ENCODE measurements at regions not wholly inside any gene's neighbourhood (a gene's known extent, or its start where the extent isn't known, plus 50 kb on each side); places are given as distances from the start of the nearest gene placed in this dataset.

DNA sequence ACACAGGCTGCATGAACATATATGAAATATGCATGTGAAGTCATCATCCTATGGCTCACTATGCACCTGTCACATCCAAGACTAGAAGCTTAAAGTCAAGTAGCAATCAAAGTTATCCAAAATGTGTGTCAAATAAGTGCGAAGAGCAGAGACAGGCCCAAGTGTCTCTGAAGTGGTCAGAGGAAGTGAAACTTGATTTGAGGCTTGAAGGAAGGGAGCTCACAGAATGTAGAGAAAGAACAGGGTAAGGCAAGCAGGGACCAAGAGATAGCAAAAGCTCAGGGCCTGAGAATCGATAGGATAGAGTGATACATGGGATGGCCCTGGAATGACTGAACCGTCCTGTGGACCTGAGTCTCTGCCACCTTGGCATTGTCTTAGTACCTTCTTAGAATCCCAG, 274.3 kb upstream of the TRPC7 start:
- WGBS, 2 experiments (ENCODE audit: extremely low coverage in 1 of 2, insufficient coverage in 1 of 2, insufficient read length in 1 of 2, insufficient replicate concordance in 2 of 2, low coverage in 1 of 2, low lambda C conversion rate in 2 of 2, missing lambda C conversion rate in 1 of 2), result 87% methylated on average over 3 of the region's 3 CpGs; no CpG with 5 or more reads in 1 of the 2 experiments
- H3K36me3 ChIP-seq (ENCODE audit: control insufficient read depth in 2 of 4, insufficient read depth in 4 of 4, low read length in 3 of 4), result no peaks in the 10 kb centered on the region
- POLR2A ChIA-PET (ENCODE audit: partially characterized antibody), result no interaction called here
- TF ChIP-seq, protein P1, sequence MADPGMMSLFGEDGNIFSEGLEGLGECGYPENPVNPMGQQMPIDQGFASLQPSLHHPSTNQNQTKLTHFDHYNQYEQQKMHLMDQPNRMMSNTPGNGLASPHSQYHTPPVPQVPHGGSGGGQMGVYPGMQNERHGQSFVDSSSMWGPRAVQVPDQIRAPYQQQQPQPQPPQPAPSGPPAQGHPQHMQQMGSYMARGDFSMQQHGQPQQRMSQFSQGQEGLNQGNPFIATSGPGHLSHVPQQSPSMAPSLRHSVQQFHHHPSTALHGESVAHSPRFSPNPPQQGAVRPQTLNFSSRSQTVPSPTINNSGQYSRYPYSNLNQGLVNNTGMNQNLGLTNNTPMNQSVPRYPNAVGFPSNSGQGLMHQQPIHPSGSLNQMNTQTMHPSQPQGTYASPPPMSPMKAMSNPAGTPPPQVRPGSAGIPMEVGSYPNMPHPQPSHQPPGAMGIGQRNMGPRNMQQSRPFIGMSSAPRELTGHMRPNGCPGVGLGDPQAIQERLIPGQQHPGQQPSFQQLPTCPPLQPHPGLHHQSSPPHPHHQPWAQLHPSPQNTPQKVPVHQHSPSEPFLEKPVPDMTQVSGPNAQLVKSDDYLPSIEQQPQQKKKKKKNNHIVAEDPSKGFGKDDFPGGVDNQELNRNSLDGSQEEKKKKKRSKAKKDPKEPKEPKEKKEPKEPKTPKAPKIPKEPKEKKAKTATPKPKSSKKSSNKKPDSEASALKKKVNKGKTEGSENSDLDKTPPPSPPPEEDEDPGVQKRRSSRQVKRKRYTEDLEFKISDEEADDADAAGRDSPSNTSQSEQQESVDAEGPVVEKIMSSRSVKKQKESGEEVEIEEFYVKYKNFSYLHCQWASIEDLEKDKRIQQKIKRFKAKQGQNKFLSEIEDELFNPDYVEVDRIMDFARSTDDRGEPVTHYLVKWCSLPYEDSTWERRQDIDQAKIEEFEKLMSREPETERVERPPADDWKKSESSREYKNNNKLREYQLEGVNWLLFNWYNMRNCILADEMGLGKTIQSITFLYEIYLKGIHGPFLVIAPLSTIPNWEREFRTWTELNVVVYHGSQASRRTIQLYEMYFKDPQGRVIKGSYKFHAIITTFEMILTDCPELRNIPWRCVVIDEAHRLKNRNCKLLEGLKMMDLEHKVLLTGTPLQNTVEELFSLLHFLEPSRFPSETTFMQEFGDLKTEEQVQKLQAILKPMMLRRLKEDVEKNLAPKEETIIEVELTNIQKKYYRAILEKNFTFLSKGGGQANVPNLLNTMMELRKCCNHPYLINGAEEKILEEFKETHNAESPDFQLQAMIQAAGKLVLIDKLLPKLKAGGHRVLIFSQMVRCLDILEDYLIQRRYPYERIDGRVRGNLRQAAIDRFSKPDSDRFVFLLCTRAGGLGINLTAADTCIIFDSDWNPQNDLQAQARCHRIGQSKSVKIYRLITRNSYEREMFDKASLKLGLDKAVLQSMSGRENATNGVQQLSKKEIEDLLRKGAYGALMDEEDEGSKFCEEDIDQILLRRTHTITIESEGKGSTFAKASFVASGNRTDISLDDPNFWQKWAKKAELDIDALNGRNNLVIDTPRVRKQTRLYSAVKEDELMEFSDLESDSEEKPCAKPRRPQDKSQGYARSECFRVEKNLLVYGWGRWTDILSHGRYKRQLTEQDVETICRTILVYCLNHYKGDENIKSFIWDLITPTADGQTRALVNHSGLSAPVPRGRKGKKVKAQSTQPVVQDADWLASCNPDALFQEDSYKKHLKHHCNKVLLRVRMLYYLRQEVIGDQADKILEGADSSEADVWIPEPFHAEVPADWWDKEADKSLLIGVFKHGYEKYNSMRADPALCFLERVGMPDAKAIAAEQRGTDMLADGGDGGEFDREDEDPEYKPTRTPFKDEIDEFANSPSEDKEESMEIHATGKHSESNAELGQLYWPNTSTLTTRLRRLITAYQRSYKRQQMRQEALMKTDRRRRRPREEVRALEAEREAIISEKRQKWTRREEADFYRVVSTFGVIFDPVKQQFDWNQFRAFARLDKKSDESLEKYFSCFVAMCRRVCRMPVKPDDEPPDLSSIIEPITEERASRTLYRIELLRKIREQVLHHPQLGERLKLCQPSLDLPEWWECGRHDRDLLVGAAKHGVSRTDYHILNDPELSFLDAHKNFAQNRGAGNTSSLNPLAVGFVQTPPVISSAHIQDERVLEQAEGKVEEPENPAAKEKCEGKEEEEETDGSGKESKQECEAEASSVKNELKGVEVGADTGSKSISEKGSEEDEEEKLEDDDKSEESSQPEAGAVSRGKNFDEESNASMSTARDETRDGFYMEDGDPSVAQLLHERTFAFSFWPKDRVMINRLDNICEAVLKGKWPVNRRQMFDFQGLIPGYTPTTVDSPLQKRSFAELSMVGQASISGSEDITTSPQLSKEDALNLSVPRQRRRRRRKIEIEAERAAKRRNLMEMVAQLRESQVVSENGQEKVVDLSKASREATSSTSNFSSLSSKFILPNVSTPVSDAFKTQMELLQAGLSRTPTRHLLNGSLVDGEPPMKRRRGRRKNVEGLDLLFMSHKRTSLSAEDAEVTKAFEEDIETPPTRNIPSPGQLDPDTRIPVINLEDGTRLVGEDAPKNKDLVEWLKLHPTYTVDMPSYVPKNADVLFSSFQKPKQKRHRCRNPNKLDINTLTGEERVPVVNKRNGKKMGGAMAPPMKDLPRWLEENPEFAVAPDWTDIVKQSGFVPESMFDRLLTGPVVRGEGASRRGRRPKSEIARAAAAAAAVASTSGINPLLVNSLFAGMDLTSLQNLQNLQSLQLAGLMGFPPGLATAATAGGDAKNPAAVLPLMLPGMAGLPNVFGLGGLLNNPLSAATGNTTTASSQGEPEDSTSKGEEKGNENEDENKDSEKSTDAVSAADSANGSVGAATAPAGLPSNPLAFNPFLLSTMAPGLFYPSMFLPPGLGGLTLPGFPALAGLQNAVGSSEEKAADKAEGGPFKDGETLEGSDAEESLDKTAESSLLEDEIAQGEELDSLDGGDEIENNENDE (IDR thresholded peaks at IDR 0.05; ENCODE audit: insufficient replicate concordance, low read length), result no peak

More for the DNA sequence above, 274.3 kb upstream of the TRPC7 start:
- no peaks in the 10 kb centered on the region for H4K20me1 ChIP-seq (replicated peaks in 1 of 2; ENCODE audit: control insufficient read depth in 1 of 2, insufficient read depth in 2 of 2, low read length in 2 of 2)
- H3K18ac ChIP-seq (ENCODE audit: extremely low read depth, low read length), result no peak overlapping the region
- H3K9me3 ChIP-seq (ENCODE audit: insufficient read depth in 2 of 2, low read depth in 1 of 2, low read length in 1 of 2), result no peaks in the 10 kb centered on the region
- H3K23ac ChIP-seq (ENCODE audit: insufficient read length), result no peak overlapping the region
- H3K23me2 ChIP-seq (ENCODE audit: low read depth, low read length), result no peaks in the 10 kb centered on the region
- no peak overlapping the region for H3K4me2 ChIP-seq (ENCODE audit: insufficient read depth in 1 of 2, low read depth in 2 of 2, low read length in 2 of 2)
- H2BK12ac ChIP-seq (ENCODE audit: low read depth, low read length), result no peak overlapping the region; the same call in 1 of the 2 replicates
- H2AK5ac ChIP-seq (ENCODE audit: low read depth, low read length), result no peak overlapping the region
- no peak overlapping the region for H2BK120ac ChIP-seq (replicated peaks; ENCODE audit: low read depth, low read length)
- no peak overlapping the region for H2BK15ac ChIP-seq (ENCODE audit: low read length)
- no peak overlapping the region for H4K91ac ChIP-seq (replicated peaks; ENCODE audit: insufficient read length, low read length)
- H3K79me1 ChIP-seq (ENCODE audit: low read depth, low read length), result no peaks in the 10 kb centered on the region
- no peak overlapping the region for H2AFZ ChIP-seq (ENCODE audit: low read length)
- H3K56ac ChIP-seq (replicated peaks; ENCODE audit: insufficient read length, low read depth, low read length), result no peak overlapping the region
- no peak overlapping the region for H2BK20ac ChIP-seq (ENCODE audit: low read length)
- H2BK5ac ChIP-seq (ENCODE audit: low read depth, low read length), result no peak overlapping the region
- DNase-seq (ENCODE audit: low read depth in 1 of 2, low spot score in 2 of 2) (no peak), FAIRE-seq (no peak)
- H3K4me3 ChIP-seq (ENCODE audit: extremely low read depth in 1 of 4, insufficient read depth in 2 of 4, low read depth in 3 of 4, low read length in 4 of 4), result no peak overlapping the region
- no peak overlapping the region for H3K4ac ChIP-seq (replicated peaks; ENCODE audit: insufficient read length, low read depth, low read length)
- H4K5ac ChIP-seq (ENCODE audit: insufficient read length, low read depth, low read length), result no peak overlapping the region
- no peak overlapping the region for H3K9ac ChIP-seq (replicated peaks in 1 of 4; ENCODE audit: extremely low read depth in 1 of 4, low read depth in 3 of 4, low read length in 3 of 4)
- H3K27ac ChIP-seq (ENCODE audit: low read depth, low read length), result no peak overlapping the region
- no peak overlapping the region for H4K8ac ChIP-seq (ENCODE audit: extremely low read depth, insufficient read depth, low read length)
- peaks cover 0 to 3% (median 0%) of the 10 kb centered on the region in 4 experiments; a peak in 1 of 7 replicates for H3K4me1 ChIP-seq (replicated peaks in 1 of 4; ENCODE audit: control insufficient read depth in 3 of 4, insufficient read depth in 4 of 4, low read length in 3 of 4)
- CTCF ChIA-PET (ENCODE audit: partially characterized antibody), result interaction anchor here (0.9 to 2.8 kb wide), 3 partner anchors 10 to 390 kb away, joined by 3 to 9 read pairs (median 3); no protein-coding TSS in a partner anchor
- no peaks in the 10 kb centered on the region for H3K27me3 ChIP-seq (replicated peaks in 1 of 4; ENCODE audit: control insufficient read depth in 3 of 4, extremely low read depth in 1 of 4, insufficient read depth in 3 of 4, low read length in 3 of 4)
- no peak overlapping the region for H3K14ac ChIP-seq (ENCODE audit: insufficient read length)
- no peaks in the 10 kb centered on the region for H3K79me2 ChIP-seq (ENCODE audit: control insufficient read depth in 1 of 2, insufficient read depth in 2 of 2, low read length in 2 of 2)

All from H1 (cell line).